ENCODE measurements at regions not wholly inside any gene's neighbourhood (a gene's known extent, or its start where the extent isn't known, plus 50 kb on each side); places are given as distances from the start of the nearest gene placed in this dataset.

- TF ChIP-seq ZNF462 (CRISPR knock-in tag; IDR thresholded peaks at IDR 0.05) = no peak
Observed at GRCh38 chr12:107624493-107624892, 61.1 kb upstream of the PWP1 start (continued).

GRCh38 chr12:107631715-107632114 is 53.9 kb upstream of the PWP1 start:
- Histone ChIP-seq H2AFZ (no peak overlapping the region), H3K79me2 (replicated peaks; ENCODE audit: insufficient read depth) (no peaks in the 10 kb centered on the region), H3K4me2 (no peak overlapping the region), H3K4me3 (no peak overlapping the region), H3K4me1 (ENCODE audit: insufficient read depth) (peaks cover 27% of the 10 kb centered on the region), H3K27me3 (ENCODE audit: insufficient read depth) (no peaks in the 10 kb centered on the region), H3F3A (replicated peaks; ENCODE audit: low read depth) (no peaks in the 10 kb centered on the region), H3K36me3 (ENCODE audit: insufficient read depth) (no peaks in the 10 kb centered on the region; the same call in 1 of the 2 replicates), H3K9me2 (ENCODE audit: insufficient read depth) (peaks cover 8% of the 10 kb centered on the region; the same call in 1 of the 2 replicates), H3K27ac (ENCODE audit: low read depth) (no peak overlapping the region), H4K20me1 (replicated peaks; ENCODE audit: insufficient read depth) (no peaks in the 10 kb centered on the region)
- ATAC-seq (no peak), DNase-seq (ENCODE audit: low spot score) (no peak)
- no peak overlapping the region for H3K4me3 Mint-ChIP-seq
- peaks cover 15% of the 10 kb centered on the region; the same call in 2 of the 3 replicates for H3K9me3 Mint-ChIP-seq
- peaks cover 17% of the 10 kb centered on the region for H3K36me3 Mint-ChIP-seq (ENCODE audit: low read depth)
- H3K4me1 Mint-ChIP-seq = peaks cover 29% of the 10 kb centered on the region
- no peak overlapping the region for H3K27ac Mint-ChIP-seq
- H3K27me3 Mint-ChIP-seq (ENCODE audit: insufficient read depth, low read depth, poor library complexity) = peaks cover 2% of the 10 kb centered on the region
- TF ChIP-seq, protein P1, sequence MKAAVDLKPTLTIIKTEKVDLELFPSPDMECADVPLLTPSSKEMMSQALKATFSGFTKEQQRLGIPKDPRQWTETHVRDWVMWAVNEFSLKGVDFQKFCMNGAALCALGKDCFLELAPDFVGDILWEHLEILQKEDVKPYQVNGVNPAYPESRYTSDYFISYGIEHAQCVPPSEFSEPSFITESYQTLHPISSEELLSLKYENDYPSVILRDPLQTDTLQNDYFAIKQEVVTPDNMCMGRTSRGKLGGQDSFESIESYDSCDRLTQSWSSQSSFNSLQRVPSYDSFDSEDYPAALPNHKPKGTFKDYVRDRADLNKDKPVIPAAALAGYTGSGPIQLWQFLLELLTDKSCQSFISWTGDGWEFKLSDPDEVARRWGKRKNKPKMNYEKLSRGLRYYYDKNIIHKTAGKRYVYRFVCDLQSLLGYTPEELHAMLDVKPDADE (IDR thresholded peaks at IDR 0.05) = no peak
- no peak for TF ChIP-seq POLR2AphosphoS5 (IDR thresholded peaks at IDR 0.05; ENCODE audit: low read depth)
- TF ChIP-seq EZH2 (IDR thresholded peaks at IDR 0.05; ENCODE audit: low read depth, unreplicated experiment) = no peak
- no peak for TF ChIP-seq JUNB (IDR thresholded peaks at IDR 0.05; ENCODE audit: unreplicated experiment)
- TF ChIP-seq ZNF331 (CRISPR knock-in tag; IDR thresholded peaks at IDR 0.05; ENCODE audit: low read depth) = no peak
- TF ChIP-seq CTCF (conservative IDR thresholded peaks at IDR 0.05; ENCODE audit: low read depth in 2 of 2) = no peak
- TF ChIP-seq ZNF462 (CRISPR knock-in tag; IDR thresholded peaks at IDR 0.05) = no peak

All from GM23338 (cell line).